ENCODE measurements at regions not wholly inside any gene's neighbourhood (a gene's known extent, or its start where the extent isn't known, plus 50 kb on each side); places are given as distances from the start of the nearest gene placed in this dataset.
"Not testable (repeated sequence)": the region's sequence is repeated elsewhere in the genome, so short reads cannot be mapped to it uniquely, and the experiment has no call there.

- DNase-seq, result no peak
These were observed 352.9 kb downstream of the LTN1 start for GRCh38 chr21:28639737-28640136.

DNA sequence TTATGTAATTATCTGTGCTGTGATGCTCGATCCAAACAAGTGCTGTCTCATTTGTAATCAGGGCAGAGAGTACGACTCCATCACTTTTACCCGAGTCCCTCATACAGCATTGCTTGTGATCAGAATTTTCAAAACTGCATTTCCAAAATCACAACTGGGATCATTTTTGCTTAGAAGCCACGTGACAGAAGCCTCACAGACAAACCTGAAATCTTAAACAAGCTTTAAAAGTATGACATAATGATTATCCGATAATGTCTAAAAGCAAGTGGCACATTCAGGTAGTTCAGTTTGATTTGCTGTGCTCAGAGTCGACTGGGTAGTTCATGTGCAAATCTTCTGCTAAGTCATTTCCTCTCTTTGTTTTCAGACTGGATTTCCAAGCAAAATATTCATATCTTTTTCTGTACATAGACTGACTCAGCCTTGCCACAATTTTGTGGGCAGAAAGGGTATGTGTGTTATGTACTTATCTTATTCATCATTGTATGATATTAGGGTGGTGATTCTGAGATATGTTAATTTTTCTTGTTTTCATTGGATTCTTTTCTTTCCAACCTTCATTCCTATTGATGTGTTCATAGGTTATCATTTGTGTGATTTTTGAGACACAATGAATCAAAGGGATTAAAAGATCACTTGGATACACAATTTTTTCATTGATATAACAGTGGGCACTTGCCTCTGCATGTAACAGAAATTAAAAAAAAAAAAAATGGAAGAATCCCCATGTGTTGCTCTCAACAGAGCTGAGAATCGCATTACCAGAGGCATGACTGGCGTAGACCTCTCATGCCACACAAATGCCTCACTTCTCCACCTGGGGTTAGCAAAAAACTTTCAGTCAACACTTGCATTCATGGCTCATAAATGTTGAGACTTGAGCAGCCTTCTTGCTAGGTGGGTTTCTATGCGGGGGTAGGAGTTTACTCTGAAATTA lies 355.7 kb downstream of the LTN1 start:
- DNase-seq, result no peak

GRCh38 chr21:28635541-28635940 lies 357.1 kb downstream of the LTN1 start:
- no peak for DNase-seq

DNA sequence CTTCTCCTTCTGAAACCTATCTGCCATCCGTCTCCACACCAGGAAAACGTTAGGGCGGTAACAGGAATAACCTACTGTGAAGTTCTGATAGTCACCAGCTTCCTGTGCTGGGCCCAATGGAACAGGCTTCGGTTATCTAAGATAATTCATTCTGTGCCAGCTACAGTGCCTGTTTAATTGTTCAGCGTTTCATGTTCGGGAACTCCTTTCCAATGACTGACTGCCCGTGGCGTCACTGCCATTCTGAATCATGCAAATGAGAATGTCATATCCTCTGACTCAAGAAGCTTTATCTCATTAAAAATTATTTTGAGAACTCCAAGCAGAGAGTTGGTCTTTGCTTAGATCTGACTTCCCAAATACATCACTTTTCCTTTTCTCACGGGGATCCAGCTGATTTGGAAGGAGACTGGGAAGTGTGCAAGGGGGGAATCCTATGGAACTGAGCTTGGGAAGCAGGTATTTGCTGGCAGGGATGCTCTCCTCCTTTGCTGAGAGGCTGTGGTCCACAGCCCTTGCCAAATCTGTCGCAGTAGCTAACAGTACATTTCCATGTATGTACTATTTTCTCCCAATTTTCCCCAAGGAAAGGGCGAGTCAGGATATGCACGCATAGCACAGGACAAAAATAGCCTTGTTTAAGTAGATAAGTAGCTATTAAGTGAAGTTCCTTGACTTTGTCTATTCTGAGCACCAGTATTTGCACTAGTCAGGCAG lies 358.7 kb downstream of the LTN1 start:
- DNase-seq, result no peak

- DNase-seq, result no peak
These were observed 359.8 kb downstream of the LTN1 start for GRCh38 chr21:28632755-28633408.

- no peak for DNase-seq
These were observed 365.0 kb downstream of the LTN1 start for GRCh38 chr21:28627691-28628090.

DNA sequence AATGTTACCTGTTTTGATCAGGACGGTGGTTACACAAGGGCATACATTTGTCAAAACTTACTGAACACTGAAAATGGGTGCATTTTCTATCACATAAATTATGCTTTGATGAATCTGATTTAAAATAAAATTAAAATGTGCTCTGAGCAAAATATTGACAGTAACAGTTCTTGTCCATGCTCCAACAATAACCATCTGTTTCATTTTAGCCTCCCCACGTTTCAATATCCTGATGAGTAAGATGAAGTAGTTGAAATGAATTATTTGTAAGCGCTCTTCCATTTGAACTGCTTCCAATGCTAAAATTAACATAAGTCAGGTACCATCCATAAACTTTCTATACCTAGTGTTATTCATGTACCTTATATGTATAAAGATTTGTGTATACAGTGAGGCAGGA lies 365.4 kb downstream of the LTN1 start:
- DNase-seq, result no peak

GRCh38 chr21:28624626-28625025 lies 368.1 kb downstream of the LTN1 start:
- DNase-seq, result no peak

DNA sequence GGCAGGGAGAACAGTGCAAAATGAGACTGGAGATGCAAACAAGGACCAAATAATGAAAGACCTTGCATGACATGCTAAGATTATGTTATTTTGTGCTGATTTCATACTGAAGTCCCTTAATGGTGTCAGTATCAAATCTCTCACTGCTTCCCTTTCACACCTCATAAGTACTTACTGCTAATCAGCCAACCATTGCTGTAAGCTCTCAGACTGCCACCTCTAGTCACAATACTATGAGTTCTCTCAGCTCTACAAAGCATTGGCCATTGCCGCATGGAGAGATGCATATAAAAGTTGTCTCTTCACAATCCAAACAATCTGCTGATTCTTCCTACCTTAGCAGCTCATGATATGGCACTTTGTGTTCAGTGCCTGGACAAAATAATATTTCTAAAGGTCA lies 375.4 kb downstream of the LTN1 start:
- no peak for DNase-seq

- DNase-seq, result no peak
These were observed 377.4 kb downstream of the LTN1 start for GRCh38 chr21:28615276-28615675.

- no peak for DNase-seq
These were observed 377.9 kb downstream of the LTN1 start for GRCh38 chr21:28614791-28615190.

DNA sequence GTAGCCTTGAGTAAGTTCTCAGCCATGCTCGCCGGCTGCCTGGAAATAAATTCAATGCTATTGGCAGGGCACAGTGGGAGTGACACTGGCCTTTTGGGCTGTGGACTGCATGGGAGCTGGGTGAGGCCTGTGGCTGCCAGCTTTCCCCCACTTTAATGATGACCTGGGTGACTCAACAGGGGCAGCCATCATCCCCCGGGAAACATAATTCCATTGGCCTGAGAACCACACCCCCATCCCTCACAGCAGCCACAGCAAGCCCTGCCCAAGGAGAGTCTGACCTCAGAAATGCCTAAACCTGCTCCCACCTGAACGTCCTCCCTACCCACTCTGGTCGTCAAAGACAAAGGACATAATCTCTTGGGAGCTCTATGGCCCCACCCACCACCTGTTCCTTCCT lies 384.0 kb downstream of the LTN1 start:
- DNase-seq, result no peak

DNA sequence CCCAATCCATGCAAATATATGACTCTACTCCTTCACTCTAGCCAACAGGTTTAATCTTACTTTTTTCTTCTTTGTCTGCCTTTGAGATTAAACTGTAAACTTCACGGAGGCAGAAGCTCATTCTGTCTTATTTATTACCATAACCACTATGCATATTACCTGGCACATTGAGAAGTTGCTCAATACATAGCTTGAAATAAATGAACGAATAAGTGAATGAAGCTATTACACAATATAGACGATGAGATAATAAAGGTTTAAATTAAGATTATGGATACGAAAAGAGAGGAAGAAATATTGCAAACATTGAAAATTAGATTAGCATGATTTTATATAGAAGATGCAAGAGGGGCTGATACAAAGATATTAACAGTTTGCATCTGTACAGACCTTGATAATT lies 385.1 kb downstream of the LTN1 start:
- DNase-seq, result no peak

DNA sequence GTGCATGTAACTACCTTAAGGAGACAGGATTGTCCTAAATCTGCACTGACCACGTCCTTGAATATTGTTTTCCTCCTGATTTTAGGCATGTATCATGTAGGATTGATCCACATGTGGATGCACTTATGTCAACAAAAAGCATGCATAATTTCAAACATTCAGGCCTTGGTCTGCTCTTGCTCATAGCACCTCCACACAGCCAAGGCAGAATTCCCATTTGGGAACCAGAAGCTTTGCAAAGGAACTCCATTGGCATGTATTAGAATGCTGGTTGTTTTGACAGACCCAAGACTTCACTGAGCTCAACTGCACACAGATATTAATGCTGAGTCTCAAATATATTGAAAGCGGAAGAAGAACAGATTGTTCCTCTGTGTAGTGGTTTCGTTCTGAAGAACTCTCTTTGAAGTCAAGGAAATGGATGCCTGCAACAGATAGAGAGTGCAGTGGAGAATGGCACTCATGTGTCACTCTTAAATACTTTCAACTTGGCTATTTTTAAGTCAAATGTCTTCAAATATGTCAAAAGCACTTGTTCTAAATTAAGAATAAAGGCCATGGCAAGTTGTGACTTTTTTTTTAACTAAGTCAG lies 387.6 kb downstream of the LTN1 start:
- DNase-seq, result no peak

DNA sequence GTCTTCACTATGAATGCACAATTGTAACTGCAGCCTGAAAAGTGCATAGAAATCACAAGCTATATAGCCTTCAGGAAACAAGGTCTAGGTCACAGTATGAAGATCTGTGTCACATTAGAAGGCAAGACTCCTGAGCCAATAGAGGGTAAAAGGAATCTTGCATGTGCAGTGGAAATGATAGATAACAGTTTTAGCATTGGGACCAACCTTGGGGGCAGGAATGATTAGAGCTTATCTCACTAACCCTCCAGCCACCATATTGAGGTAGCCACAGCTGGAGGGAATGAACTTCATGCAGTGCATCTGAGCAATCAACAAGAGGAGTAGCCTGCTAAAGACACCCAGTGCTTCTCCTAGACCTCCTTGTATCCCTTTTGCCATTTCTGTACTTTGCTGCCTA lies 390.1 kb downstream of the LTN1 start:
- no peak for DNase-seq

DNA sequence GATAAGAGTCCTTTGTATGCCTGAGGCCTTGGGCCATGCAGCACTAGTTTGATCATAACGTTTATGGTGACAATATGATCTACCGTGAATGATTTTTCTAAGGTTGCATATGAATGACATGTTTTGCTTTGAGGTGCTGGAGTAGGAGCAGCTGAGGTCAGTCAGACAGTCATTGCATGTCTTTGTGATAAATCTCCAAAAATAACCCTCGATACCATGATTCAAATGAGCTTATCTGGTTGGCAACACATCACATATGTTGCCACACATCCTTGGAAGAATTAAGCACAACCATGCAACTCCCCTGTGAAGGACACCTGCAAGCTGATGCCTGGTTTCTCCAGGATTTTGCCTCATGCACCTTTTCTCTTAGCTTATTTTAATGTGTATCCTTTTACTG lies 394.5 kb downstream of the LTN1 start:
- DNase-seq, result no peak

DNA sequence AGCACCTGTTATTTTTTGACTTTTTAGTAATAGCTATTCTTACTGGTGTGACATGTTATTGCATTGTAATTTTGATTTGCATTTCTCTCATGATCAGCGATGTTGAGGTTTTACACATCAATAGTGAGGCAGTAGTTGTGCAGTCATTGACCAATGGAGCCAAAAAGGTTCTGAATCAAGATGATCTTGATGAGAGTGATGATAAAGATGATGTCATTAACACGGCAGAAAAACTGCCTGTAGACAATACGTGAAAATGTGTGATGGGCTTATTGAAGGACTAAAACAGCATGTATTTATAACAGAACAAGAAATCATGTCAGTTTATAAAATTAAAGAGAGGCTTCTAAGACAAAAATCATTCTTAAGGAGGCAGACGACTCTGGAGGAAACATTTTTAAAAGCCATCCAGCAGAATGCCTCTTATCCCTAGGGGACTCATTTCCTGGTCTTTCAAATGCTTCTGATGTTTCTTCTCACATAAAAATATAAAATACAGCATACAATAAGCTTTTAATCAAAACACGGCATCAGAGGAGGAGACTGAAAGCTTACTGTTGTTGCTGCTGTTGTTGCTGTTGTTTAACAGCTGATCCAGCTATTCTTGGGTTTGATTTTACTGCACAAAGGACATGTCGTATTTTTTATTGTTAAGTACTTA lies 400.3 kb downstream of the LTN1 start:
- no peak for DNase-seq

DNA sequence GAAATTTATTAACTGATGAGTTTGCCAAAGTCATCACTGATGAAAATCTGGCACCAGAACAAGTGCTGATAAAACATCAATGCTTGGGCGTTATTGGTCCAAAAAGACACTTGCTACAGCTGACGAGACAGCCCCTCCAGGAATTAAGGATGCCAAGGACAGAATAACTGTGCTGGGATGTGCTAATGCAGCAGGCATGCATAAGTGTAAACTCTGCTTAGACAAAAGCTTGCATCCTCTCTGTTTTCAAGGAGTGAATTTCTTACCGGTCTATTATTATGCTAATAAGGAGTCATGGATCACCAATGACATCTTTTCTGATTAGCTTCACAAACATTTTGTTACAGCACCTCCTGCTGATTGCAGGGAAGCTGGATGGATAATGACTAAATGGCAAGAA lies 402.0 kb downstream of the LTN1 start:
- no peak for DNase-seq

DNA sequence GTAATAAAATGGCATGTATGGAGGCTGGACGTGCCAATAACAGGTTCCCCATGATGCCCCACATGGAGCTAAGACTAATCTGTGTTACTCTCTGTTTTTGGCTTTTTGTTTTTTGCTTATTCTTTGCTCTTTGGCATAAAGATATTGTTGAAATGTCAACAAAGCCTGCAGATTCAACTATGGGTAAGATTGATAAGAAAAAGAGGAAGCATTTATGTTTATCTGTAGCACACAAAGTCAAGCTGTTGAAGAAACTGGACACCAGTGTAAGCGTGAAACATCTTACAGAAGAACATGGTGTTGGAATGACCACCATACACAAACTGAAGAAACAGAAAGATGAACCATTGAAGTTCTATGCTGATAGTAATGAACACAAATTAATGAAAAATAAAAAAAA lies 402.7 kb downstream of the LTN1 start:
- no peak for DNase-seq

- DNase-seq, result no peak
These were observed 403.7 kb downstream of the LTN1 start for GRCh38 chr21:28588997-28589396.

DNA sequence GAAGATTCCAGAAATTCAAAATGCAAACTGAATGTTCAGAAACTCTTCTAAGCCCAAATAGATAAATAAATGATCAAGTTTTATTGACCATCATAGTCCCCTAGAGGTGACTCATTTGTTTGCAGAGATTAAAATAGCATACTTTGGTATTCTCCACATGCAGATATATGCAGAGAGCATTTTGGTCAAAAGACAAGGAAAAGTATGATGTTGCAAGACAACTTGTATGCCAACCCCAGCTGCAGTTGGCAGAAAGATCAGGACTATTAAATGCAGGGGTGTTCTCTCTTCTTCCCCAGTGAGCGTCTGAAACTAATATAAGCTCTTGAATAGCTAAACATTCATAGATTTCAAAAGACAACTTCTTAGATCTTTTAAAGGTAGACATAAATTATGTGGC lies 404.9 kb downstream of the LTN1 start:
- no peak for DNase-seq

GRCh38 chr21:28581976-28582375 lies 410.7 kb downstream of the LTN1 start:
- no peak for DNase-seq

DNA sequence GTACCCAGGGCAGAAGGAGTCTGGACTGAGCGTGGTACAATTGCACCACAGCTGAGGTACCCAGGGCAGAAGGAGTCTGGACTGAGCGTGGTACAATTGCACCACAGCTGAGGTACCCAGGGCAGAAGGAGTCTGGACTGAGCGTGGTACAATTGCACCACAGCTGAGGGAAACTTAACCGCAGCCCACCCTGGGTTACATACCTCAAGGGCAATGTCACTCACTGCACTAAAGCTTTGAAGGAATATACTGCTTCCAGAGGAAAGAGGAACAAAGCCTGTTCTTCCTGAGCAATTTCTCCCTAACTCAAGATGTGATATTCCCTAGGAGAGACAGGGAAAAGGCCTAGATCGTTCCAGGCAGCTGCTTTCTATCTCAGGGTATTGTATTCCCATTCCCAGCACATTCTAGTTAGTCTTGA lies 411.4 kb downstream of the LTN1 start:
- not testable (repeated sequence) for DNase-seq
